GM19467 (cell line): ENCODE measurements at regions not wholly inside any gene's neighbourhood (a gene's known extent, or its start where the extent isn't known, plus 50 kb on each side); places are given as distances from the start of the nearest gene placed in this dataset.

Experiments
- ATAC-seq: cut with Tn5 transposase; IDR thresholded peaks from one replicate; pipeline ENCODE4 v1.9.1; 2021; ENCODE audit warnings: mild to moderate bottlenecking, moderate library complexity; ENCODE audit not compliant: unreplicated experiment

DNA sequence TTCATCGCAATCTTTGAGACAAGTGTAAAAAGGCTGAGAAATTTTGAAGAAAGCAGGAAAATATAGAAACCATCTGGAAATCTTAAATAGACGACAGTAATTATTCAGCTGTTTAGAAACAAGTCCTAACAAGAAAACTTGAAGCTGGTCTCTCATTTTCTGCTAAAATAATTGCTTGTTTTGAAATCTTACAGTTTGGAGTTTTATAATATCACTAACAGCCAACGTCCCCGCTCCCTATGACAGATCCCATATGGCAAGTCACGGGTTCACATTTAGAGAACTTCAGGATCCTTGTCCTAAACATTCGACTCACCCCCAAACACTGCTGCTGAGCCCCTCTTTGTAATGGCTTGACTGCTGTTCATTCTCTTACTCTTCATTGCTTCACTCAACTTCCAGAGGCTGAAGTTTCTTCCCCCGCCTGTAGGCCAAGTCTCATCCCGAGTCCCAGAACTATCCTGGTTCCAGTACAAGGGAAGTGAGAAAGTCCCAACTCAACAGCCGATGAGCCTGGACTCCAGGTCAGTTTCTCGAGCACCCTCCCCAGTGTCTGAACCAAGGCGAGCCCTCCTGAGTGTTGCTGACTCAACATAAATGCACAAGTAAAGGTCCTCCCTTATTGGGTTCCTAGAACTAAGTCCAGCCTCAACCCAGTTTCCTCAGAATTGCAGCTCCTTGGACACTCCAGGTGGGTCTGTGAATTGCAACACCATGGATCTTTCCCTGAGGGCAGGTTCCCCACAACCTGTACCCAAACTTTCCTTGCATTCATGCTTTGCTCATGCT is 93.4 kb upstream of the BACE2 start:
- ATAC-seq, result no peak

DNA sequence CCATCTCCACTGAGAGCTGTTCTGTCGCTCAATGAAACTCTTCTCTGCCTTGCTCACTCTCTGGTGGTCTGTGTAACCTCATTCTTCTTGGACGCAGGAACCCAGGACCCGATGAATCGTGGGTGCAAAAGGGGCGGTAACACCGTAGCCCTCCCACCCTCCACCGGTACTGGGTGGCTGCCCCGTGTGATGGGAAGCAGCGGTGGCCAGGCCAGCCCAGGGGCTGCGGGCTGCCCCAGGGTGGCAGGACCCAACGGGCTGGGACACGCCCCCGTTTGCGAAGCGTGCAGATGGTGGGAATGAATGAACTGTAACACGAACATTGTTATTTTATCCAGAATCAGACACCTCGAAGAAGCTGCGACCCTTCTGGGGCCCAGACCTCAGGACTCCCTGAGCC is 92.3 kb upstream of the BACE2 start:
- ATAC-seq, result no peak

DNA sequence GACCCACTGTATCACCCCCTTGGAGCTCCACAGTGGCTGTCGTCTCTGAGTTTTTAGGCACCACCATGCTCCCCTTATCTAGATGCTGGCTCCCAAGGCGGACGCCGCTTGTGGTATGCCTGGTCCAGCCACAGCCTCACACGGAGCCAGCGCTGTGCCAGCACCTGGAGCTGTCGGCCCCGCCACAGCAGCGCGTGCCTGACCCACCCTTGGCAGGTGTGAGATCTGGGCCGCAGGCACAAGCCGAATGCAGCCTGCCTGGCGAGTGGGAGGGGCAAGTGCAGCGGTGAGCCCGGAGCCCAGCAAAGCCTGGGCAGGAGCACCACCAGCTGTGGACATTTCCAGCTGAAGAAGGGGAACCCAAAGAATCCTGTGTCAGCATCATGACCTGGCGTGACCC is 91.9 kb upstream of the BACE2 start:
- ATAC-seq, result no peak

DNA sequence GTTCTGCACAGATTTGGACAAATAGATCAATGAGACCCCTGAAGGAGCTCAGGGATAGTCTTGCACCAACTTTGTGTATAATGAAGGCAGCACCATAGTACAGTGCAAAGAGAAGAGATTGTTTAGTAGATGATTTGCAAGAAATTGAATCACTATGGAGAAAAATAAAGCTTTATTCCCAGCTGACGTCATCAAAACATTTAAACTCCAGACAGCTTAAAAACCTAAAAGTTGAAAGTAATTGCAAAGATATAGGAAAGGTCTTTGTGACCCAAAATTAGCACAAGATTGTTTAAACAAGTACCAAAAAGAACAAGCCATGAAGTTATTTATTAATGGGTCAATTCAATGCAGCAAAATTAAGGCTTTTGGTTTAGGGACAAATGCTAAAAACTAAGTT is 88.8 kb upstream of the BACE2 start:
- no peak for ATAC-seq

DNA sequence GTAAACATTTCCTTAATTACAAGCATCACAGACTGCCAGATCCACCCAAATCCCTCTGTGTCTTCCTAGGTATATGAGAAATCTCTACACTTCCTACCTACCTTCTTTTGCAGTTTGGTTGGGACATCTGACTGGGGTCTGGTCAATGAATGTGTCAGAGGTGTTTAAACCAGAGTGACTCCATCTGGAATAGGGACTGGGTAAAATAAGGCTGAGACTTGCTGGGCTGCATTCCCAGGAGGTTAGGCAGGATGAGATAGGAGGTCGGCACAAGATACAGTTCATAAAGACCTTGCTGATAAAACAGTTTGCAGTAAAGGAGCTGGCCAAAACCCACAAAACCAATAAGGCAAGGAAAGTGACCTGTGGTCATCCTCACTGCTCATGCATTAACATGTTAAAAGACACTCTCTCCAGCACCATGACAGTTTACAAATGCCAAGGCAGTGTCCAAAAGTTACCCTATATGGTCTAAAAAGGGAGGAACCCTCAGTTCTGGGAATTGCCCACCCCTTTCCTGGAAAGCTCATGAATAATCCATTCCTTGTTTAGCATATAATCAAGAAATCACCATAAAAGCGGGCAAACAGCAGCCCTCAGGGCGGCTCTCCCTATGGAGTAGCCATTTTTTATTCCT is 87.4 kb upstream of the BACE2 start:
- ATAC-seq, result no peak

DNA sequence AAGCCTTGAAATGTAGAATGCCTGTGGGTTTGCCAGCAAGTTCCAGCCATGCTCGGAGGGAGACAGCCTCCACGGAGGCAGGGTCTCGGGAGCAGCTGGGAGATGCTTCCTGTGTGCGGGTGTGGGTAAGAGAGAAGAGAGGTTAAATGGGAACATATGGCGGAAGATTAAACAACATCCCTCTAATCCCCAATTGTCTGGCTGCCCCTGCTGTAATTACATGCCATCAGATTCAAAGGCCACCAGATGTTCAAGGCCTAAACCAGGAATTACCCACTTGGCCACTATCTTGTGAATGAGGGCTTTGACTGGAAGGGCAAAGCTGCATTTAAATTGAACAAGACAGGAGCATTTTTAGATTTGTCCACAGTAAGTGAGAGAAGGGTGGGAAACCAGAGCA is 81.4 kb upstream of the BACE2 start:
- no peak for ATAC-seq

DNA sequence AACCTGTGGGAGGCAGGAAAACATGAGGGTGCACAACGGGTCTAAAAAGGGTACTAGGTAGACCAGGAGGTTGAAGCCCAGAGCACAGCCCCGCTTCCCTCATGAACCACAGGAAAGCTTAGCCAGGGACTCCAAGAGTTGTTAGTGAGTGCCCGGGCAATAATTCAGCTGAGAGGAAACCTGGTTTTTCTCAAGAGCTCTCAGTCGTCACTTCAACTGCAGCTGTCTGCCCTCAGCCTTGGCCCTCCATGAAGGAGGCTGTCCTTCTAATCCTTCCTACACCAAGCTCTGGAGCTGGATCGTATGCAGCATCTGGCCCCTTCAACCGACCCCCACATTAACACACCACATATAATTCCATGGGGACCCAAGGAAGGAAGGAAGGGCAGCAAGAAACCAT is 77.0 kb upstream of the BACE2 start:
- ATAC-seq, result no peak

DNA sequence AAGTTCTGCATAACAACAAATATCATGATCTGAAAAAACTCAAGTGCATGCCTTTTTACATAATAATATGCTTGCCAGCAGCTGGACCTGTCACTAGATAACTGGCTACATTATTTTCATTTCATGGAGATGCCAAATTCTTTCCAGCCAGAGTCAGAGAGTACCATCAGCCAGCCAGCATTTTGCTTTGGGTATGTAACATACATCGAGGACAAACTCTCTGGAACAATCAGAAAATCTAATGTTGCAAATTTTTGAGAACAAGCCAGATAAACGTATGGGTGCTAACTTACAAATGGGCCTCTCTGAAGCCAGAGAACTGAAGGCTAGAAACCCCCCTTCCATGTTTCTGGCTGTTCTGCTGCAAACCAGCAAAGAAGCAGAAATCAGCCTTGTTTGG is 76.3 kb upstream of the BACE2 start:
- ATAC-seq, result no peak

DNA sequence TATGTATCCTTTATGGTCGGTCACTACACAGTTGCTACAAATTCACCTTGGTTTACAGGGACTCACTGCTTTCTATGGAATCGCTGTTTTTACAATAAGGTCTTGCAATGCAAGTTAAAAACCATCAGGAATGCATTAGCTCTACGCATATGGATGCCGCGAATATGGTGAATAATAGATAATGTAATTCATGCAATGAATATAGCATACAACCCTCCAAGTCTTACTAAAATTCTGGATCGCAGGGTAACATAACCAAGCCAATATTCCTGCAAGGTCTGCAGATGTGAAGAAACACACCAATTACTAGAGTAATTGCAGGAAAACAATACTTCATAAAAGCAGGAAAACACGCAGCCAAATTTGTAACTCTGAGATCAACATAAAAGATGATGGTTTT is 75.6 kb upstream of the BACE2 start:
- no peak for ATAC-seq

DNA sequence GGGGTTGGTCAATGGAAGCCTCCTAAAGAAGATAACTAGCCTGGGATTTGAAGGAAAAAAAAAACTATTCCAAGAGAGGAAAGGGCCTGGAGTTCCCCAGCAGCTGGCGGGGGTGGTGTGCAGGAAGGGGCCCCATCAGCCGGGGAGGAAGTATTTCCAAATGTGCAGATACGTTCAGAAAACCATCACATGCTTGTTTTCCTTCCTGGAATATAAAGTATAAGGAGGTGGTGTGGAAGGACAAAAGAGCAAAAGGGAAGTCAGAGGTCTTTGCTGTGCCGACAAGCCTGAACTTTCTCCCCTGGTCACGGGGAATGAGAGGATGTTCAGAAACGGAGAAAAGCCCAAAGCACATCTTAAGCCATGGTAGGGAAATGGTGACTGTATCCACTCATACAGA is 72.0 kb upstream of the BACE2 start:
- no peak for ATAC-seq

DNA sequence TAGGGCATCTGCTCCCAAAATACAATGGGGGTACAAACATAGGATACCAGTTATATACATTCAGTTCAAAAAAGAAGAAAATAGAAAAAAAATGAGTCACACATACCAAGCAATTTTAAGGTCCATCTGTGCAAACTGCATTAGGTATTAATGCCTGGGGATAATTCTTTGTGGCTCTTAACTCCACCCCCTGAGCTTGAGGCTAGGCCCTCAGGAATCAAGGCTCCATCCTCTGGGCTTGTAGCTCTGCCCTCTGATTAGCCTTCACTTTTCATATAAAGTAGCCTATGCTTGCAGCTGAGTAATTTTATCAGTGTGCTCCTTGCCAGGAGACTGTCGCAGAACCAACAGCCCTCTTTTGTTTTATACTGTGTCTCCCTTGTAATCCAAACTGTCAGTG is 69.9 kb upstream of the BACE2 start:
- no peak for ATAC-seq

DNA sequence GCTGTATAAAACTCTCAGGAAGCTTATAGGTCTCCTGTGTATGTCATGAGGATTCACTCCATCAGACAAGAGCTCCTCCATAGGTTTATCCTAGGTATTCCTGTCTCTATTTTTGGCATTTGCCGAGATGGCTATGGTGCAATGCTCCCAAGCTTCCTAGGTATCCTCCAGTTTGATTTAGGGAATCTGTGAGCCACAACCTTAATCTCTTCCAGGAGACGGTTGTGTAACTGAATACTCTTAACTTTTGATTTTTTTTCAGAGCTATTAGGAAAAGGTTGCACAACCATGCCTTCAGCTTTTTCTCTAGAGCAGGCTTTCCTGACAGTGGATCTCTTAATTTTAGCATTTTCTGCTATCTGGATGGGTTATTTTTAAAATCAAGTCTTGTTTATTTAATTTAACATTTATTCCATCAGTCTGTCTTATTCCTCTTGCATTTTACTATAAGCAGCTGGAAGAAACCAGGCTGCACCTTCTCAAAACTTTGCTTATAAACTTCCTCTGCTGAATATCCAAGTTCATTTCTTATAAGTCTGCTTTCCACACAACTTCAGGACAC is 69.4 kb upstream of the BACE2 start:
- ATAC-seq, result no peak

DNA sequence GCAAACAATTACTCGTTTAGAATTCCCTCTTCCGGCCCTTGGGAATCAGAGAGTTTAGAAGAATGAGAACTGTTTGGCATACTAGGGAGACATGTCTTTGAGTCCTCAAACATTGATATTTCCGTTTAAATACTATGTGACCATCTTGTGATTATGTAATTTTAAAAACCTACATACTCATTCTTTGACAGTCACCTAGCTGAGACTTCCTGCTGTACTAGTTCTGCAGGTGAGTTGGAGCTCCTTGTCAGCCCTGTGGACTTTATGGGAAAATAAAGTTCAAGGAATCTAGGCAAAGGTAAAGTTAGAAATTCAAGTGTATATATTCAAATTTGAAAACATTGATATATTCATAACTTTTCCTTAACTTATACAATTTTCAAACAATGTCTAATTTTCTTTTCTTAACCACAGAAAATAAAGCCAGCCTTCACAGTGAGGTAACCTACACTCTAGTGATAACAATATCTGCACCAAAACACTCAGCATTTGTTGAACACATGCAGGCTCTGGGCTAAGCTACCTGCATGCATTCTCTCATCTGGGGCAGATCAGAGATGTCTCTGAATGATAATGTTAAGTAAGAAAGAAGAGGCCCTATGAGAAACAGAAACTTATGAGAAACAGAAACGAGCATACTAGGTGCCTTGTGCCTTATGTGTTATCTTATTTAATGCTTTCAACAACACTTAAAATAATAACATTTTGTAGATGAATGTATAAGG is 67.0 kb upstream of the BACE2 start:
- no peak for ATAC-seq

DNA sequence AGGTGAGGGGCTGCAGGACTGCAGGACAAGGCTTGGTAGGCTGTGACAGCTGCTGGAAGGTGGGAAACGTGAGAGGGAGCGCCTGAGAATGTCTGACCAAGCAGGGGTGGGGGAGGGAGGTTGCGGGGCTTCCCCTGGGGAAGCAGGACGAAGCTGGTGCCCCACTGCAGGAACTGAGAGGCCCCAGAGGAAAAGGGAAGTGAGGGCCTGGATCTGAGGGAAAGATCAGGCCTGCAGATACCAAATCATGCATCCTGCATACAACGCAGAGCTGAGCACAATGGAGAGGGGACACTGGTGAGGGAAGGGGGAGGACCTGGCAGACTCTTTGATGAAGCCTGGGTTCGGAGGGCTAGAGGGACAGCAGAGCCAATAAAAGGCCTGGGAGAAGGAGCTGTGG is 65.7 kb upstream of the BACE2 start:
- ATAC-seq, result no peak

DNA sequence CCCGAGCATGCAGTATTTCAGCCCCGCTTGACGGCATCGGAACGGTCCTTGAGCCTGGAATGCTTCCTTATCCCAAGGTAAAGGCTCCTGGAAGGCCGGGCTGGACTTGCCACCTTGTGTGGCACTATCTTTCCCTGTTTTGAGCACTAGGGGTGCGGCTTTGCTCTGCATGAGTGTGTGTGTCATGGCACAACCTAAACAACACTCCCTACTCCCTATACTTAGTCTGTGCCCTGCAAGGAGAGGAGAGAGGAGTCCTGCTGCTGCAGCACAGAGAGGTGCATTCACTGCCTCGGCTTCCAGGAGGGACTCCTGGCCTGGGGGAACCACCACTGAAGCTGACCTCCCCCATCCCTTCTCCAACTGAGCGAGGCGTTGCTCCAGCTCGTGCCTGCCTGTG is 60.4 kb upstream of the BACE2 start:
- ATAC-seq, result no peak

DNA sequence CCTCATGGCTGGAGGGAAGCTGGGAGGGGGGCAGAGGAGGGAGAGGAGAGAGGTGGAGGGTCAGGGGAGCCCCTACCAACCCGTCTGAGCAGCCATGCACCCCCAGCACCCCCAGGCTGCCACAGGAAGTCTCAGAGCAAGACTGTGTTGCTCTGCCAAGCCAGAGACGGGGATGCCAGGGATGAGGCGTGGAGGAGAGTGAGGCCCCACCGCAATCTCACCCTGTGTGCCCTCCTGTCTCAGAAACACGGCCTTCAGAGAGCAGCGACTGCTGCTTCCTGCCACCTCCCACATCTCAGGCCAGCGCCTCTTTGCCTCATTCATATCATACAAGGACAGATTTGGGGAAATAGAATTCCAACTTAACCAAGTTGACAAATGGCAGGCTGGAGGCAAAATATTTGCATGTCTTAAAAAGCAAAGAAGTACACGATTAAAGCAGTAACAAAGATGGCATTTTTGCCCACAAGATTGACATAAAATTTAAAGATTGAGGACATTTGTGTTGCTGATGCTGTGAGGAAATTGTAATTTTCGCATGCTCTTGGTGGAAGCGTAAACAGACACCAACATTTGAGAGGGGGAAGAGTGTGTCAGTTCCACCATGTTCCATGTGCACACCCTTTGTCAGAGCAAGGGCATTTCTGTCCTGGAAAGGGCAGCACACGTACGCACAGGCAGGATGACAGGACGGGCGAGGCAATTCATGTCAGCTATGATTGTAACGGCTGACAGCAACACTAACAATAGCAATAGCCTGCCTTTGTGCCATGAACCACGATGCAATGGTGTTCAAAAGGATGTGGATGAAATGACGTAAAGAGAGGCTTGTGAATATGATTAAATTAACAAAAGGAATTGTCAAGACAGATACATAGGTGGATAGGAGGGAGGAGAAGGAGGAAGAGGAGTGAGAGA is 59.0 kb upstream of the BACE2 start:
- ATAC-seq, result no peak

DNA sequence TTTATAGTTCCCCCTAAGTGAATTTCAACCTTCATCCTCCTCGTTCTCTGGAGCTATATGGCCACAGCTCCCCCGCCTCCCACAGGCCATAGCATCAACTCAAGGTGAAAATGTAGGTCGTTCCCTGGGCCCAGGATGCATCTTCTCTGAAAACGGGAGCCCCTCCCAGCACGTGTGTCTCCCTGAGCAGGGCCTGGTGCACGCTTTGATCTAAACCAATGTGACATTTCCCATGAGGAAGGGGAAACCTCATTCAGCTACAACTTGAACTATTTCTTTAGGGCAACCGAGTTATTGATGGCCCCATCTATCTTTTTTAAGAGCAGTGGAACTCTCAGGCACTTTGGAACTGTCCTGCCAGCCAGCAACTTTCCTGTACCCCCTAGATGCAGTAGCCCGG is 57.8 kb upstream of the BACE2 start:
- ATAC-seq, result no peak

DNA sequence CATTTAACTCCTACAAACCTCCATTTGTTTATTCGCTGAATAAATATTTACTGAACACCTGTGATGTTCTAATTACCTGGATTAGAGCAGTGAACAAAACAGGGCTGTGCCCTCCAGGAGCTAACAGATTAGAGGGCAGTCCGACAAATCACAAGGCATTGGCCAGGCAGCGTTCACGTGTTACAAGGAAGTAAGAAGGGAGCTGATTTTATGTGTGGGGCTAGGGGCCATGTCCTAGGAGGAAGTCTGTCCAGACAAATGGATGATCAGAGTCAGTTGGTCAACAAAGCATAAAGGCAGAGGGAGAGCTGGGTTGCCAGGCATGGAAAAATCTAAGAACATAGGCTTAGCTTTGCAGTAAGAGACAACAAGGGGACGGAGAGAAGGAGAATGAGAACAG is 57.3 kb upstream of the BACE2 start:
- no peak for ATAC-seq

DNA sequence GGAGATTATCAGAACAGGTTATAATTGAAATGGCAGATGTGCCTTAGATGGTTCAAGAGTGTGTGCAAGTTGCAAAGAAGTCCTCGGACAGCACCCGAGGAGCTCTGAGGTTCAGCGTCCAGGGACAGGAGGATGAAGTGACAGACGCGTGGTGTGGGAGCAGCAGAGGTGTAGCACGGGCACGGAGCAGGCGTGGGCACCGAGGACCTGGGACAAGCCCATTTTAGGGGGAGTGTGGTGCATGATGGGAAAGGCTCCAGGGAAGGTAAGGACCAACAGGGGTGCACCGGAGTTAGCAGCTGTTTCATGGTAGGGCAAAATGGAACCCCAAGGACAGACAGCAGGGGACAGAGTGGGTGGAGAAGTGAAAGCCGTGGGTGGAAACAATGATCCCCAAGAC is 56.3 kb upstream of the BACE2 start:
- no peak for ATAC-seq

DNA sequence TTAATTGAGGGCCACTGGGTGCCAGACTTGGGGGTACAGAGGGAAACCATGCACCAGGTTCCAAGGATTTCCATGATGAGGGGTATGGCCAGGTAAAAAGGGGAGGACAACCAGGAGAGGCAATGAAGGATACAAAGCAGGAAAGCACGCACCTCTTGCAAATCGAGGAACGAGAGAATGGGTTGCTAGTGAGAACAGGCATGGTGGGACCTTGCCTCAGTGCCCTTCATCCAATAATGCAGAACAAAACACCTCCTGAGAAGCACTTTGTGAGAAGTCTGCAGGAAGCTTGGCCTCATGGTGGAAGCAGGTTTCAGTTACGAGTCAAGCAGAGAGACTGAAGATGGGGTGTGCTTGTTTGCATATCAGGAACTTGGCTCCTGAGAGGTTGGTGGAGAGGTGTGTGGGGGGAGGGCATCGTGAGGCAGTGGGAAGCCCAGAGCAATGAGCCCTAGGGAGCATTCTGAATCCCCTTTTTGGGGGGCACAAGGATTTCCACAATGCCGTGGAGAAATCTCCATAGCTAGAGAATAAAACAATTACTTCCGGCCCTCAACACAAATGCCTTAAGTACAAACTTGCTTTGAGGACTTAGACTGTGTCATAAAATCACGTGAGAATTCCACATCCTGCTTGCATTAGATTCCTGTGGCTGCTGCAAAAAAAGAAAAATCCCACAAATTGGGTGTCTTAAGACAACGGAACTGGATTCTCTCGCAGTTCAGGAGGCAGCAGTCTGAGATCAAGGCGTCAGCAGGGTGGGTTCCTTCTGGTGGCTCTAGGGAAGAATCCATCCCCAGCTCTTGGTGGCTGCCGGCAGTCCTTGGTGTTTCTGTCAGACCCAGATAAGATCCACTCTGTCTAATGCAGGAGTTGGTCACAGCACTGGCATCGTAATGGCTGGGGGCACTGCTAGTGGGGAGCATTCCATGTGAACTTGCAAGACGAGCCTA is 54.9 kb upstream of the BACE2 start:
- ATAC-seq, result no peak
